HepG2 (cell line): ENCODE measurements at regions not wholly inside any gene's neighbourhood (a gene's known extent, or its start where the extent isn't known, plus 50 kb on each side); places are given as distances from the start of the nearest gene placed in this dataset.

Experiments
- ATAC-seq: fragments of 200-7000 bp; cut with Tn5 transposase; 3 replicates; pipeline ENCODE4 v1.9.1; 2020; ENCODE audit warnings: mild to moderate bottlenecking, moderate library complexity
- BruUV-seq: library from RNA; stranded (reverse); fragments of 400-500 nt; replicated peaks from 2 replicates; lab custom pipeline; 2021; lab: Mats Ljungman, UMichigan
- CTCF ChIA-PET: fragments of 300-600 bp; formaldehyde crosslinking; extraction: SDS; loops from one replicate; lab custom pipeline; 2021; ENCODE audit warnings: low total read pairs, inconsistent platforms, low intra/inter-chr PET ratio; lab: Yijun Ruan, JAX
- POLR2A ChIA-PET: fragments of 350-600 bp; sonication (Branson Sonifier 250); formaldehyde crosslinking; loops from one replicate; lab custom pipeline; 2020; ENCODE audit warnings: antibody characterized with exemption, inconsistent platforms; lab: Yijun Ruan, JAX
- DNase-seq: peaks from one replicate; pipeline ENCODE4 v3.0.0-alpha.2; 2015; ENCODE audit warnings: low spot score
- FAIRE-seq: peaks from 3 replicates; lab custom pipeline; 2011; peaks lifted over from hg19 to GRCh38; lab: Jason Lieb, UNC
- H2AFZ ChIP-seq: one replicate; pipeline ENCODE4 v1.6.1; 2011; ENCODE audit warnings: low read length, inconsistent platforms
- H3K27ac ChIP-seq: fragments of 300-600 bp; 3 replicates; pipeline ENCODE4 v1.8.0; 2011; ENCODE audit warnings: mixed run types, mild to moderate bottlenecking, mixed read lengths, low read length, inconsistent platforms; ENCODE audit not compliant: insufficient read depth; ENCODE audit errors: extremely low read length
- H3K27me3 ChIP-seq, 2 experiments: fragments of 200-600 bp in 1 of 2; 2 replicates in 1 of 2; 3 replicates in 1 of 2; pipeline versions ENCODE4 v1.6.0 to v1.8.0; 2011; ENCODE audit warnings: low read length in 2 of 2, mild to moderate bottlenecking in 2 of 2, moderate library complexity in 2 of 2, inconsistent platforms in 1 of 2; ENCODE audit not compliant: insufficient read depth in 2 of 2, control insufficient read depth in 1 of 2
- H3K36me3 ChIP-seq, 2 experiments: fragments of 200-600 bp in 1 of 2; replicated peaks in 1 of 2; 2 replicates in 1 of 2; 3 replicates in 1 of 2; pipeline versions ENCODE4 v1.5.1 to v1.8.0; 2011; ENCODE audit warnings: low read length in 2 of 2, inconsistent platforms in 1 of 2; ENCODE audit not compliant: insufficient read depth in 2 of 2, control insufficient read depth in 1 of 2
- H3K4me1 ChIP-seq: 2 replicates; pipeline ENCODE4 v1.5.1; 2012; ENCODE audit warnings: low read length, inconsistent platforms; ENCODE audit not compliant: insufficient read depth
- H3K4me2 ChIP-seq: 2 replicates; pipeline ENCODE4 v1.6.0; 2011; ENCODE audit warnings: low read depth, low read length, inconsistent platforms
- H3K4me3 ChIP-seq, 3 experiments: fragments of 200-600 bp in 1 of 3; sonication (generic), shearing (Covaris generic) in 1 of 3; replicated peaks in 1 of 3; 2 replicates each; pipeline ENCODE4 v1.5.1; 2011 to 2016; ENCODE audit warnings: low read length in 3 of 3, inconsistent platforms in 2 of 3, low read depth in 2 of 3, mild to moderate bottlenecking in 2 of 3, control low read depth in 1 of 3, mixed read lengths in 1 of 3; ENCODE audit not compliant: insufficient read depth in 1 of 3
- H3K79me2 ChIP-seq: one replicate; pipeline ENCODE4 v1.6.1; 2011; ENCODE audit warnings: low read length, inconsistent platforms; ENCODE audit not compliant: insufficient read depth
- H3K9ac ChIP-seq: 2 replicates; pipeline ENCODE4 v1.6.0; 2011; ENCODE audit warnings: mild to moderate bottlenecking, low read depth, low read length, inconsistent platforms; ENCODE audit not compliant: insufficient read depth
- H3K9me3 ChIP-seq: 2 replicates; pipeline ENCODE4 v1.5.1; 2012; ENCODE audit warnings: mild to moderate bottlenecking, low read length
- H4K20me1 ChIP-seq: 2 replicates; pipeline ENCODE4 v1.6.0; 2011; ENCODE audit warnings: inconsistent platforms, mild to moderate bottlenecking, low read length, moderate library complexity; ENCODE audit not compliant: insufficient read depth
- IKZF4 ChIP-seq: sonication (generic); formaldehyde crosslinking; IDR thresholded peaks from 2 replicates; pipeline ENCODE4 v1.5.1; 2020; ENCODE audit warnings: borderline replicate concordance, mild to moderate bottlenecking, low read depth, missing genetic modification reagents; ENCODE audit errors: not compliant biosample characterization
- MAX ChIP-seq: IDR thresholded peaks from 2 replicates; pipeline ENCODE4 v1.6.1; 2012; ENCODE audit warnings: inconsistent platforms
- NCOA1 ChIP-seq: sonication (generic); formaldehyde crosslinking; IDR thresholded peaks from 2 replicates; pipeline ENCODE4 v1.9.0; 2021; ENCODE audit warnings: missing genetic modification reagents
- POGZ ChIP-seq: sonication (generic); formaldehyde crosslinking; IDR thresholded peaks from 2 replicates; pipeline ENCODE4 v1.4.0; 2020; ENCODE audit warnings: mild to moderate bottlenecking, missing genetic modification reagents
- SP140L ChIP-seq: sonication (generic); formaldehyde crosslinking; IDR thresholded peaks from 2 replicates; pipeline ENCODE4 v1.4.0; 2020; ENCODE audit warnings: missing genetic modification reagents, borderline replicate concordance
- ZBTB33 ChIP-seq: sonication (generic); formaldehyde crosslinking; IDR thresholded peaks from 2 replicates; pipeline ENCODE4 v1.4.0; 2020; ENCODE audit warnings: missing genetic modification reagents
- ZNF343 ChIP-seq: sonication (generic); formaldehyde crosslinking; IDR thresholded peaks from 2 replicates; pipeline ENCODE4 v1.4.0; 2020; ENCODE audit warnings: mild to moderate bottlenecking, missing genetic modification reagents
- ZNF576 ChIP-seq: sonication (generic); formaldehyde crosslinking; IDR thresholded peaks from 2 replicates; pipeline ENCODE4 v1.4.0; 2020; ENCODE audit warnings: mild to moderate bottlenecking, missing genetic modification reagents
- ZNF687 ChIP-seq: sonication (generic); formaldehyde crosslinking; IDR thresholded peaks from 2 replicates; pipeline ENCODE4 v1.5.1; 2020; ENCODE audit warnings: mild to moderate bottlenecking, missing genetic modification reagents, moderate library complexity
- ZNF709 ChIP-seq: sonication (generic); formaldehyde crosslinking; IDR thresholded peaks from 2 replicates; pipeline ENCODE4 v1.5.0; 2020; ENCODE audit warnings: mild to moderate bottlenecking, missing genetic modification reagents
- ZNF710 ChIP-seq: sonication (generic); formaldehyde crosslinking; IDR thresholded peaks from 2 replicates; pipeline ENCODE4 v1.5.0; 2020; ENCODE audit warnings: mild to moderate bottlenecking, missing genetic modification reagents, borderline replicate concordance
- ZNF740 ChIP-seq: sonication (generic); formaldehyde crosslinking; IDR thresholded peaks from 2 replicates; pipeline ENCODE4 v1.4.0; 2020; ENCODE audit warnings: missing genetic modification reagents
- ZSCAN25 ChIP-seq: sonication (generic); formaldehyde crosslinking; IDR thresholded peaks from 2 replicates; pipeline ENCODE4 v1.8.0; 2022; ENCODE audit warnings: mild to moderate bottlenecking, missing genetic modification reagents
- WGBS: methylation state at CpG from one replicate; pipeline ENCODE4 v1.1.6; 2017; ENCODE audit warnings: low lambda C conversion rate; 5-methylcytosine and 5-hydroxymethylcytosine counted together
- in situ Hi-C: cut with HindIII; loops from 2 replicates; pipeline ENCODE4 v1.10.0; 2017; ENCODE audit warnings: low pct_unique_long_range_greater_than_20kb; ENCODE audit not compliant: extremely low pct_ligation_motif_present
- intact Hi-C: fragments of 100-400 bp; cut with micrococcal nuclease; formaldehyde crosslinking; loops from one replicate; pipeline ENCODE4 v1.10.0; 2022; ENCODE audit not compliant: unreplicated experiment

GRCh38 chr2:43049836-43050801 lies 176.3 kb downstream of the ZFP36L2 start:
- Histone ChIP-seq H3K9me3 (no peaks in the 10 kb centered on the region), H3K4me2 (no peak overlapping the region), H3K9ac (no peak overlapping the region), H3K79me2 (no peaks in the 10 kb centered on the region), H3K27me3 (no peaks in the 10 kb centered on the region), H4K20me1 (no peaks in the 10 kb centered on the region), H3K27ac (no peak overlapping the region), H3K4me1 (peaks cover 66% of the 10 kb centered on the region), H3K36me3 (no peaks in the 10 kb centered on the region), H3K4me3 (no peak overlapping the region), H2AFZ (no peak overlapping the region)
- CTCF ChIA-PET, result no interaction called here
- intact Hi-C loops (no loop called here), in situ Hi-C loops (no loop called here)
- no peak for ATAC-seq
- no TSS peak for BruUV-seq
- POLR2A ChIA-PET, result interaction anchor here (1.1 to 1.7 kb wide), 5 partner anchors 32 to 177 kb away, joined by 3 to 7 read pairs (median 4); partner anchors contain the start of gene ZFP36L2
- DNase-seq, result no peak
- FAIRE-seq, result no peak
- 92% methylated on average over 18 of the region's 18 CpGs for WGBS
- TF ChIP-seq POGZ (0 out of 2 replicates have a peak, but pooled peaks have one; percentile 17), ZSCAN25 (0 out of 2 replicates have a peak, but pooled peaks have one; percentile 25), ZNF710 (CRISPR knock-in tag) (0 out of 2 replicates have a peak, but pooled peaks have one; percentile 41), MAX (0 out of 2 replicates have a peak, but pooled peaks have one; percentile 25), ZBTB33 (peak; percentile 88), SP140L (CRISPR knock-in tag) (no peak), ZNF576 (CRISPR knock-in tag) (no peak), NCOA1 (CRISPR knock-in tag) (0 out of 2 replicates have a peak, but pooled peaks have one; percentile 27), ZNF687 (CRISPR knock-in tag) (0 out of 2 replicates have a peak, but pooled peaks have one; percentile 22), ZNF709 (CRISPR knock-in tag) (no peak), IKZF4 (CRISPR knock-in tag) (peak; percentile 28), ZNF343 (CRISPR knock-in tag) (0 out of 2 replicates have a peak, but pooled peaks have one; percentile 6), ZNF740 (CRISPR knock-in tag) (no peak)
